HCT116 (cell line): ENCODE measurements at regions not wholly inside any gene's neighbourhood (a gene's known extent, or its start where the extent isn't known, plus 50 kb on each side); places are given as distances from the start of the nearest gene placed in this dataset.

Experiments used
- ATAC-seq: fragments of 200-7000 bp; cut with Tn5 transposase; 2 replicates; pipeline ENCODE4 v1.9.1; 2020; ENCODE audit warnings: mild to moderate bottlenecking, moderate library complexity
- BruUV-seq: library from RNA; stranded (reverse); fragments of 400-500 nt; replicated peaks from 2 replicates; lab custom pipeline; 2021; lab: Mats Ljungman, UMichigan
- CTCF ChIA-PET: fragments of 300-600 bp; sonication (Branson Sonifier 250); formaldehyde crosslinking; loops from one replicate; lab custom pipeline; 2021; ENCODE audit warnings: antibody characterized with exemption; lab: Charles Lee
- POLR2A ChIA-PET: fragments of 300-600, 350-600 bp; sonication (Branson Sonifier 250); formaldehyde crosslinking; loops from one replicate; lab custom pipeline; 2021; ENCODE audit warnings: antibody characterized with exemption; lab: Charles Lee
- RAD21 ChIA-PET, 2 experiments: fragments of 300-600 bp; sonication (Branson Sonifier 250); formaldehyde crosslinking; loops; one replicate each; lab custom pipeline; 2023; ENCODE audit warnings: low total read pairs in 2 of 2; ENCODE audit not compliant: uncharacterized antibody in 2 of 2, unreplicated experiment in 2 of 2, low non-redundant PET in 1 of 2; lab: Charles Lee
- DNase-seq: peaks from one replicate; pipeline ENCODE4 v3.0.0-alpha.2; 2010; ENCODE audit warnings: low read depth, low spot score
- H2AFZ ChIP-seq: fragments of 200-600 bp; shearing (Covaris generic), sonication (generic); 2 replicates; pipeline ENCODE4 v1.6.1; 2017; ENCODE audit warnings: low read depth, mixed run types, mixed read lengths, antibody characterized with exemption, low read length; ENCODE audit not compliant: poor library complexity, severe bottlenecking
- H3K27ac ChIP-seq: 2 replicates; pipeline ENCODE4 v1.5.1; 2012; ENCODE audit warnings: low read depth, low read length
- H3K27me3 ChIP-seq: fragments of 200-600 bp; sonication (generic); 2 replicates; pipeline ENCODE4 v1.6.1; 2016; ENCODE audit warnings: mixed run types, low read length, mixed read lengths; ENCODE audit not compliant: insufficient read depth
- H3K36me3 ChIP-seq, 2 experiments: fragments of 200-500 bp in 1 of 2; fragments of 200-600 bp in 1 of 2; sonication (Bioruptor generic) in 1 of 2; sonication (generic) in 1 of 2; 2 replicates each; pipeline versions ENCODE4 v1.5.1 to v1.6.1; 2014 to 2016; ENCODE audit warnings: low read length in 2 of 2, inconsistent platforms in 1 of 2, mixed read lengths in 1 of 2, mixed run types in 1 of 2; ENCODE audit not compliant: insufficient read depth in 2 of 2, control insufficient read depth in 1 of 2
- H3K4me1 ChIP-seq, 2 experiments: fragments of 200-600 bp in 1 of 2; sonication (generic) in 1 of 2; 2 replicates each; pipeline versions ENCODE4 v1.5.1 to v1.6.1; 2012 to 2017; ENCODE audit warnings: low read length in 2 of 2, inconsistent platforms in 1 of 2, mild to moderate bottlenecking in 1 of 2, mixed read lengths in 1 of 2, mixed run types in 1 of 2, moderate library complexity in 1 of 2; ENCODE audit not compliant: insufficient read depth in 2 of 2, control insufficient read depth in 1 of 2
- H3K4me2 ChIP-seq: fragments of 200-600 bp; sonication (generic); 2 replicates; pipeline ENCODE4 v1.6.1; 2017; ENCODE audit warnings: mixed run types, low read length, mixed read lengths
- H3K4me3 ChIP-seq, 2 experiments: fragments of 200-600 bp in 1 of 2; sonication (generic) in 1 of 2; replicated peaks in 1 of 2; 2 replicates each; pipeline ENCODE4 v1.5.1; 2011 to 2016; ENCODE audit warnings: low read length in 2 of 2, control low read depth in 1 of 2, low read depth in 1 of 2, mild to moderate bottlenecking in 1 of 2, mixed read lengths in 1 of 2, mixed run types in 1 of 2
- H3K79me2 ChIP-seq: fragments of 200-600 bp; sonication (generic); 2 replicates; pipeline ENCODE4 v1.6.1; 2017; ENCODE audit warnings: mild to moderate bottlenecking, mixed run types, low read length, moderate library complexity, mixed read lengths; ENCODE audit not compliant: insufficient read depth
- H3K9ac ChIP-seq: fragments of 200-600 bp; sonication (generic); 2 replicates; pipeline ENCODE4 v1.6.1; 2016; ENCODE audit warnings: low read length, mixed read lengths
- H3K9me2 ChIP-seq: fragments of 200-600 bp; sonication (generic), shearing (Covaris generic); 2 replicates; pipeline ENCODE4 v1.6.1; 2017; ENCODE audit warnings: mixed run types, mild to moderate bottlenecking, moderate library complexity; ENCODE audit not compliant: insufficient read depth
- H3K9me3 ChIP-seq, 2 experiments: fragments of 200-500 bp in 1 of 2; fragments of 200-600 bp in 1 of 2; sonication (Bioruptor generic) in 1 of 2; sonication (generic) in 1 of 2; 2 replicates each; pipeline ENCODE4 v1.6.1; 2014 to 2017; ENCODE audit warnings: low read length in 2 of 2, mixed read lengths in 2 of 2, inconsistent platforms in 1 of 2, low read depth in 1 of 2, mild to moderate bottlenecking in 1 of 2, mixed run types in 1 of 2, moderate library complexity in 1 of 2; ENCODE audit not compliant: control insufficient read depth in 1 of 2, insufficient read depth in 1 of 2
- H4K20me1 ChIP-seq: fragments of 200-600 bp; sonication (generic), shearing (Covaris generic); 2 replicates; pipeline ENCODE4 v1.6.1; 2017; ENCODE audit warnings: mixed run types, mild to moderate bottlenecking, moderate library complexity; ENCODE audit not compliant: insufficient read depth
- EGR1 ChIP-seq: IDR thresholded peaks from 2 replicates; pipeline ENCODE4 v1.6.1; 2012; ENCODE audit warnings: low read depth
- ELF1 ChIP-seq: IDR thresholded peaks from 2 replicates; pipeline ENCODE4 v1.6.1; 2012; ENCODE audit warnings: low read depth, borderline replicate concordance
- EZH2 ChIP-seq: fragments of 200-600 bp; sonication (generic); IDR thresholded peaks from 2 replicates; pipeline ENCODE4 v1.6.1; 2017; ENCODE audit warnings: antibody characterized with exemption, mixed run types
- FOSL1 ChIP-seq: IDR thresholded peaks from 2 replicates; pipeline ENCODE4 v1.6.1; 2012; ENCODE audit warnings: low read depth
- JUND ChIP-seq: IDR thresholded peaks from 2 replicates; pipeline ENCODE4 v1.6.1; 2012
- MAX ChIP-seq: IDR thresholded peaks from 2 replicates; pipeline ENCODE4 v1.6.1; 2012
- POLR2AphosphoS5 ChIP-seq: IDR thresholded peaks from 2 replicates; pipeline ENCODE4 v1.6.1; 2011; ENCODE audit warnings: mild to moderate bottlenecking, low read depth, low read length, moderate library complexity
- REST ChIP-seq: IDR thresholded peaks from 2 replicates; pipeline ENCODE4 v1.6.1; 2012; ENCODE audit warnings: low read depth
- SIN3A ChIP-seq: IDR thresholded peaks from 2 replicates; pipeline ENCODE4 v1.6.1; 2012; ENCODE audit warnings: low read depth
- SP1 ChIP-seq: IDR thresholded peaks from 2 replicates; pipeline ENCODE4 v1.6.1; 2012; ENCODE audit warnings: low read depth
- SRF ChIP-seq: IDR thresholded peaks from 2 replicates; pipeline ENCODE4 v1.6.1; 2012; ENCODE audit warnings: low read depth
- TCF7L2 ChIP-seq: IDR thresholded peaks from 2 replicates; pipeline ENCODE4 v1.7.0; 2011; ENCODE audit warnings: borderline replicate concordance, inconsistent platforms; ENCODE audit not compliant: insufficient read depth, insufficient read length; ENCODE audit errors: extremely low read depth
- ZFX ChIP-seq: fragments of 450-650 bp; IDR thresholded peaks from 2 replicates; pipeline ENCODE4 v1.6.1; 2017
- ZNF274 ChIP-seq: fragments of 200-500 bp; sonication (Bioruptor generic); IDR thresholded peaks from 2 replicates; pipeline ENCODE4 v1.6.1; 2014; ENCODE audit warnings: mild to moderate bottlenecking, low read depth, low read length, inconsistent platforms
- intact Hi-C: fragments of 100-400 bp; cut with micrococcal nuclease; formaldehyde crosslinking; loops from 2 replicates; pipeline ENCODE4 v1.10.0; 2022
- TF ChIP-seq, protein P1 (sequence below): IDR thresholded peaks from 2 replicates; pipeline ENCODE4 v1.6.1; 2011; ENCODE audit warnings: mild to moderate bottlenecking, low read length, moderate library complexity; ENCODE audit not compliant: insufficient replicate concordance; ENCODE audit errors: extremely low read depth

- ATAC-seq (no peak), DNase-seq (no peak)
- ChIA-PET POLR2A (no interaction called here), CTCF (no interaction called here), RAD21 (no interaction called here)
- no peak for TF ChIP-seq EGR1
- TF ChIP-seq FOSL1: no peak
- no peak for TF ChIP-seq SRF
- no peak for TF ChIP-seq JUND
- Histone ChIP-seq H3K9ac (no peak overlapping the region), H3K9me2 (no peaks in the 10 kb centered on the region), H3K9me3 (no peaks in the 10 kb centered on the region), H4K20me1 (no peaks in the 10 kb centered on the region), H3K27me3 (no peaks in the 10 kb centered on the region), H3K4me1 (no peaks in the 10 kb centered on the region), H3K4me2 (no peak overlapping the region), H2AFZ (no peak overlapping the region), H3K79me2 (no peaks in the 10 kb centered on the region), H3K27ac (no peak overlapping the region), H3K36me3 (no peaks in the 10 kb centered on the region), H3K4me3 (no peak overlapping the region)
- intact Hi-C loops: no loop called here
- no TSS peak for BruUV-seq
These were observed 508.8 kb downstream of the PSAT1 start for GRCh38 chr9:78805771-78806170.

- RAD21 ChIA-PET: no interaction called here
- no peak for TF ChIP-seq REST
- TF ChIP-seq SP1: no peak
- TF ChIP-seq EZH2: no peak
- TF ChIP-seq ELF1: no peak
- no peak for TF ChIP-seq POLR2AphosphoS5
- TF ChIP-seq ZFX: no peak
- TF ChIP-seq, protein P1, sequence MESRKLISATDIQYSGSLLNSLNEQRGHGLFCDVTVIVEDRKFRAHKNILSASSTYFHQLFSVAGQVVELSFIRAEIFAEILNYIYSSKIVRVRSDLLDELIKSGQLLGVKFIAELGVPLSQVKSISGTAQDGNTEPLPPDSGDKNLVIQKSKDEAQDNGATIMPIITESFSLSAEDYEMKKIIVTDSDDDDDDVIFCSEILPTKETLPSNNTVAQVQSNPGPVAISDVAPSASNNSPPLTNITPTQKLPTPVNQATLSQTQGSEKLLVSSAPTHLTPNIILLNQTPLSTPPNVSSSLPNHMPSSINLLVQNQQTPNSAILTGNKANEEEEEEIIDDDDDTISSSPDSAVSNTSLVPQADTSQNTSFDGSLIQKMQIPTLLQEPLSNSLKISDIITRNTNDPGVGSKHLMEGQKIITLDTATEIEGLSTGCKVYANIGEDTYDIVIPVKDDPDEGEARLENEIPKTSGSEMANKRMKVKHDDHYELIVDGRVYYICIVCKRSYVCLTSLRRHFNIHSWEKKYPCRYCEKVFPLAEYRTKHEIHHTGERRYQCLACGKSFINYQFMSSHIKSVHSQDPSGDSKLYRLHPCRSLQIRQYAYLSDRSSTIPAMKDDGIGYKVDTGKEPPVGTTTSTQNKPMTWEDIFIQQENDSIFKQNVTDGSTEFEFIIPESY: no peak
- no peak for TF ChIP-seq SIN3A
- TF ChIP-seq TCF7L2: no peak
- TF ChIP-seq MAX: no peak
- TF ChIP-seq ZNF274: no peak
These were observed 509.7 kb downstream of the PSAT1 start for GRCh38 chr9:78806492-78807160.

More at GRCh38 chr9:78806492-78807160, 509.7 kb downstream of the PSAT1 start:
- H3K9ac ChIP-seq: no peak overlapping the region
- no peaks in the 10 kb centered on the region for H3K27me3 ChIP-seq
- no peak for ATAC-seq
- ChIA-PET CTCF (no interaction called here), POLR2A (no interaction called here)
- no peaks in the 10 kb centered on the region for H3K36me3 ChIP-seq
- H4K20me1 ChIP-seq: no peaks in the 10 kb centered on the region
- no peak for DNase-seq
- H3K4me3 ChIP-seq: no peak overlapping the region
- no peak overlapping the region for H2AFZ ChIP-seq
- no peak overlapping the region for H3K27ac ChIP-seq
- H3K9me2 ChIP-seq: no peaks in the 10 kb centered on the region
- no peak overlapping the region for H3K4me2 ChIP-seq
- no peaks in the 10 kb centered on the region for H3K4me1 ChIP-seq
- no peaks in the 10 kb centered on the region for H3K79me2 ChIP-seq
- intact Hi-C loops: no loop called here
- H3K9me3 ChIP-seq: no peaks in the 10 kb centered on the region
- no TSS peak for BruUV-seq
